ENCODE measurements at regions not wholly inside any gene's neighbourhood (a gene's known extent, or its start where the extent isn't known, plus 50 kb on each side); places are given as distances from the start of the nearest gene placed in this dataset.

DNA sequence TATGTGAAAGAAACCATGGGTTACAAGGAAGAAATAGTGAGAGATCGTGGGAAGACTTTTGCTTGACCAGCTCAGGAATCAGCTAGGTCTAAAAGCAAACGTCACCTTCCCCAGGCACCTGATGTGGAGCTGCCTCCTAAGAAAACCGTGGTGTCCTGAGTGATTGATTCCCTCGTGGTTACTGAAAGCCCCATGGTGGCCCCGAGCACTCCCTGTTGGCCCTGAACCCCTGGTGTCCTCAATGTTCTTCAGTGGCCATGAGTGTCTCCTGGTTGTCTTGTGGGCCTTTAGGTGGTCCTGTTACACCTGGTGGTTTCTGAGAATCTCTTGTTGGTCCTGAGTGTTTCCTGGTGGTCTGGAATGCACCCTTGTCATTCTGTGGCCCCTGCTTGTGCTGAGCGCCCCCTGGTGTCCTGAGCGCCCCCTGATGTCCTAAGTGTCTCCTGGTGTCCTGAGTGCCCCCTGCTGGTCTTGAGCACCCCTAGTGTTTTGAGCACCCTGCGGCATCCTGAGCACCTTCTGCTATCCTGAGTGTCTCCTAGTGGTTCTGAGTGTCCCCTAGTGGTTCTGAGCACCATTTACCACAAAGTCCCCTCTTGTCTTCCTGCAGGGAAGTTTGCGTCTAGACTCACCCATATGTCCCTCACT lies 518.7 kb downstream of the TMEM121 start:
- no peak for TF ChIP-seq TAF1 (IDR thresholded peaks at IDR 0.05; ENCODE audit: low read depth)
- TF ChIP-seq EP300 (IDR thresholded peaks at IDR 0.05; ENCODE audit: borderline replicate concordance), result no peak
